T47D (cell line): ENCODE measurements at regions not wholly inside any gene's neighbourhood (a gene's known extent, or its start where the extent isn't known, plus 50 kb on each side); places are given as distances from the start of the nearest gene placed in this dataset.
A peak's percentile ranks its signal among the peaks of the same experiment; 100 is the strongest.

Experiments used
- DNase-seq, 2 experiments: peaks; one replicate each; pipeline versions ENCODE4 v3.0.0 to v3.0.0-alpha.2; 2011 to 2012; ENCODE audit warnings: low read depth in 1 of 2, low spot score in 1 of 2
- JUND ChIP-seq: IDR thresholded peaks from 2 replicates; pipeline ENCODE4 v1.6.1; 2012; ENCODE audit warnings: low read depth
- in situ Hi-C: cut with HindIII; loops from 2 replicates; pipeline ENCODE4 v1.10.0; 2016; ENCODE audit warnings: low sequenced_read_pairs, low pct_unique_long_range_greater_than_20kb

GRCh38 chr5:154626876-154627557, 128.2 kb upstream of the LARP1 start:
- in situ Hi-C loops = no loop called here
- TF ChIP-seq JUND = no peak
- no peak for DNase-seq

GRCh38 chr5:154625031-154625430, 130.1 kb upstream of the LARP1 start:
- no peak for DNase-seq
- TF ChIP-seq JUND = no peak
- in situ Hi-C loops = no loop called here

- in situ Hi-C loops = no loop called here
- no peak for TF ChIP-seq JUND
- no peak for DNase-seq
Measured at GRCh38 chr5:154624341-154624740, 130.8 kb upstream of the LARP1 start.

GRCh38 chr5:154620411-154620810, 134.8 kb upstream of the LARP1 start:
- TF ChIP-seq JUND = no peak
- in situ Hi-C loops = no loop called here
- DNase-seq = no peak

GRCh38 chr5:154618696-154619095, 136.5 kb upstream of the LARP1 start:
- in situ Hi-C loops = no loop called here
- DNase-seq = no peak
- no peak for TF ChIP-seq JUND

- no peak for TF ChIP-seq JUND
- in situ Hi-C loops = no loop called here
- no peak for DNase-seq
Measured at GRCh38 chr5:154614595-154614994, 136.6 kb upstream of the HAND1 start.

- no peak for TF ChIP-seq JUND
- DNase-seq = no peak
- in situ Hi-C loops = no loop called here
Measured at GRCh38 chr5:154614125-154614524, 136.1 kb upstream of the HAND1 start.

GRCh38 chr5:154612666-154613065, 134.6 kb upstream of the HAND1 start:
- DNase-seq = no peak
- in situ Hi-C loops = no loop called here
- no peak for TF ChIP-seq JUND

- in situ Hi-C loops = no loop called here
- TF ChIP-seq JUND = no peak
- no peak for DNase-seq
Measured at GRCh38 chr5:154611341-154611767, 133.3 kb upstream of the HAND1 start.

- TF ChIP-seq JUND = no peak
- in situ Hi-C loops = no loop called here
- DNase-seq = peak; percentile 89 to 93
Measured at GRCh38 chr5:154610321-154611154, 132.5 kb upstream of the HAND1 start.

GRCh38 chr5:154609251-154609650, 131.2 kb upstream of the HAND1 start:
- in situ Hi-C loops = no loop called here
- TF ChIP-seq JUND = no peak

GRCh38 chr5:154608531-154609011, 130.5 kb upstream of the HAND1 start:
- DNase-seq = no peak
- TF ChIP-seq JUND = no peak
- in situ Hi-C loops = no loop called here

More at GRCh38 chr5:154609251-154609650, 131.2 kb upstream of the HAND1 start:
- DNase-seq = no peak

GRCh38 chr5:154607746-154608145, 129.7 kb upstream of the HAND1 start:
- no peak for TF ChIP-seq JUND
- no peak for DNase-seq
- in situ Hi-C loops = no loop called here

- in situ Hi-C loops = no loop called here
- no peak for TF ChIP-seq JUND
- DNase-seq = no peak
Measured at GRCh38 chr5:154606246-154606645, 128.2 kb upstream of the HAND1 start.
